ENCODE measurements at regions not wholly inside any gene's neighbourhood (a gene's known extent, or its start where the extent isn't known, plus 50 kb on each side); places are given as distances from the start of the nearest gene placed in this dataset.

GRCh38 chr2:175575346-175576258 is 394.1 kb upstream of the ATP5MC3 start:
- no peak for DNase-seq (ENCODE audit: insufficient read length, low spot score)
- no peak for FAIRE-seq

GRCh38 chr2:175574069-175574468 is 392.6 kb upstream of the ATP5MC3 start:
- DNase-seq (ENCODE audit: insufficient read length, low spot score) (no peak), FAIRE-seq (no peak)

GRCh38 chr2:175571078-175571653 is 389.7 kb upstream of the ATP5MC3 start:
- DNase-seq (ENCODE audit: insufficient read length, low spot score) (no peak), FAIRE-seq (no peak)

- FAIRE-seq (no peak), DNase-seq (ENCODE audit: insufficient read length, low spot score) (no peak)
Observed at GRCh38 chr2:175568109-175568730, 386.7 kb upstream of the ATP5MC3 start.

- FAIRE-seq, result no peak
- DNase-seq (ENCODE audit: insufficient read length, low spot score), result no peak
Observed at GRCh38 chr2:175567435-175568061, 386.0 kb upstream of the ATP5MC3 start.

- no peak for DNase-seq (ENCODE audit: insufficient read length, low spot score)
- no peak for FAIRE-seq
Observed at GRCh38 chr2:175560521-175561169, 379.1 kb upstream of the ATP5MC3 start.

GRCh38 chr2:175559613-175560012 is 378.1 kb upstream of the ATP5MC3 start:
- DNase-seq (ENCODE audit: insufficient read length, low spot score), result no peak
- FAIRE-seq, result no peak

GRCh38 chr2:175557810-175558377 is 376.4 kb upstream of the ATP5MC3 start:
- FAIRE-seq (peak; percentile 77), DNase-seq (ENCODE audit: insufficient read length, low spot score) (no peak)

GRCh38 chr2:175553910-175554309 is 372.4 kb upstream of the ATP5MC3 start:
- DNase-seq (ENCODE audit: insufficient read length, low spot score), result no peak
- FAIRE-seq, result no peak

- FAIRE-seq, result no peak
Observed at GRCh38 chr2:175552902-175553301, 371.4 kb upstream of the ATP5MC3 start.

GRCh38 chr2:175540421-175540820 is 358.9 kb upstream of the ATP5MC3 start:
- no peak for FAIRE-seq
- DNase-seq (ENCODE audit: insufficient read length, low spot score), result no peak

More at GRCh38 chr2:175552902-175553301, 371.4 kb upstream of the ATP5MC3 start:
- no peak for DNase-seq (ENCODE audit: insufficient read length, low spot score)

GRCh38 chr2:175539122-175539521 is 357.6 kb upstream of the ATP5MC3 start:
- FAIRE-seq, result no peak
- no peak for DNase-seq (ENCODE audit: insufficient read length, low spot score)

GRCh38 chr2:175536059-175536458 is 354.5 kb upstream of the ATP5MC3 start:
- DNase-seq (ENCODE audit: insufficient read length, low spot score) (no peak), FAIRE-seq (no peak)

- DNase-seq (ENCODE audit: insufficient read length, low spot score), result no peak
- no peak for FAIRE-seq
Observed at GRCh38 chr2:175535631-175536030, 354.1 kb upstream of the ATP5MC3 start.

- no peak for FAIRE-seq
Observed at GRCh38 chr2:175525975-175526374, 344.5 kb upstream of the ATP5MC3 start.

GRCh38 chr2:175523001-175523400 is 341.5 kb upstream of the ATP5MC3 start:
- FAIRE-seq (no peak), DNase-seq (ENCODE audit: insufficient read length, low spot score) (no peak)

More at GRCh38 chr2:175525975-175526374, 344.5 kb upstream of the ATP5MC3 start:
- no peak for DNase-seq (ENCODE audit: insufficient read length, low spot score)

- FAIRE-seq, result no peak
- no peak for DNase-seq (ENCODE audit: insufficient read length, low spot score)
Observed at GRCh38 chr2:175518206-175518605, 336.7 kb upstream of the ATP5MC3 start.

GRCh38 chr2:175516555-175516954 is 335.0 kb upstream of the ATP5MC3 start:
- DNase-seq (ENCODE audit: insufficient read length, low spot score), result no peak
- no peak for FAIRE-seq

- no peak for FAIRE-seq
- no peak for DNase-seq (ENCODE audit: insufficient read length, low spot score)
Observed at GRCh38 chr2:175500255-175500654, 318.7 kb upstream of the ATP5MC3 start.

GRCh38 chr2:175490360-175490791 is 308.9 kb upstream of the ATP5MC3 start:
- DNase-seq (ENCODE audit: insufficient read length, low spot score) (no peak), FAIRE-seq (no peak)
